Fibroblast of villous mesenchyme (primary cell): ENCODE measurements at regions not wholly inside any gene's neighbourhood (a gene's known extent, or its start where the extent isn't known, plus 50 kb on each side); places are given as distances from the start of the nearest gene placed in this dataset.

ENCODE experiments used
- DNase-seq: peaks from one replicate; pipeline ENCODE4 v3.0.0-alpha.2; 2010; ENCODE audit warnings: low read depth
- H3K4me3 ChIP-seq: 2 replicates; pipeline ENCODE4 v1.5.1; 2011; ENCODE audit warnings: low read depth, mild to moderate bottlenecking, low read length
- CTCF ChIP-seq: IDR thresholded peaks from 2 replicates; pipeline ENCODE4 v1.5.1; 2012; ENCODE audit warnings: low read depth, mild to moderate bottlenecking, low read length; ENCODE audit not compliant: insufficient read depth

DNA sequence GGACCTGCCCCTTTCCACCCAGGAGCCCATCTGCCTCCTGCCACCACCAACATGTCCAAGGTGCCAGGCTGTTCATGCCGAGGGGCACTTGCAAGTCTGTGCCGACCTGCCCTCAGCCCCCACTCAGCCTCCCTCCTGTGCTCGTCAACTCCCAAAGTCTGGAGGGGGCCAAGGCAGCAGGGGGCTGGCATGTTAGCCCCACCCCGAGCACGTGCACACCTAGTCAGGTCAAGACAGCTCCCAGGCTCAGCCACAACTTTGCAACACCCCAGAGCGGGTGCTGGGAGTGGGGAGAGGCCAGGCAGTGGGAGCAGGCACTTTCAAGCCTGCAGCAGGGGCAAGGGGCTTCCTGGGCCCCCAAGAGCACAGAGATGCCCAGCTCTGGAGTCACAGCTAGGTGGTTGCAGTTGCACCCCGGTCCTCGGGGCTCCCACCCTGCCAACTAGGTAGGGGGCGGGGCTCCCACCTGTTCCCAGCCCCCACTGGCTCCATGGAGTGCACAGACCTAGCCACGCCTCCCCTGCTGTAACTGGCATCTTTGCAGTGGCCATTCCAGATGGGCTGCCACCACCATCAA, 272.5 kb downstream of the CETN3 start:
- no peak overlapping the region for H3K4me3 ChIP-seq
- DNase-seq: no peak
- TF ChIP-seq CTCF: no peak

- peak; percentile 15 for TF ChIP-seq CTCF
- H3K4me3 ChIP-seq: no peak overlapping the region
- no peak for DNase-seq
Measured at GRCh38 chr5:90135779-90136378, 273.7 kb downstream of the CETN3 start.

GRCh38 chr5:90134892-90135291, 274.7 kb downstream of the CETN3 start:
- H3K4me3 ChIP-seq: no peak overlapping the region
- TF ChIP-seq CTCF: no peak
- peak; percentile 45 for DNase-seq

DNA sequence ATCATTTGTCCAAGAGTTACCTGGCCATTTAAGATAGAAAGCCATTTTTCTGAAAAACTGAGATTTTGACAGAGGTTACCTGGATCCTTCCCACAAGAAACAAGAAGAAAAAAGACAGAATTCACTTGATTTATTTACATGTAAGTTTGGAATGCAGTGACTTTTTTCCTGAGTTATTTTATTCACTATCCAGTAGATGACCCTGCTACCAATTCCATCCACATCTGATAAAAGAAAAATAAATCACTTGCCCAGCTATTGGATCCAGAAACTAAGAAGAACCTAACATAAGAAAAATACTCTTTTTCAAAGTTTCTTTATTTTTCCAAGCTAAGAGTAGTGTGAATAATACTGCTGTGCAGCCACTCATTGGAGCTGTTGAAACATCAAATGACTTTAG, 275.2 kb downstream of the CETN3 start:
- DNase-seq: no peak

GRCh38 chr5:90133941-90134340, 275.6 kb downstream of the CETN3 start:
- no peak overlapping the region for H3K4me3 ChIP-seq
- TF ChIP-seq CTCF: no peak
- DNase-seq: no peak

More for the DNA sequence above, 275.2 kb downstream of the CETN3 start:
- H3K4me3 ChIP-seq: no peak overlapping the region
- TF ChIP-seq CTCF: no peak

DNA sequence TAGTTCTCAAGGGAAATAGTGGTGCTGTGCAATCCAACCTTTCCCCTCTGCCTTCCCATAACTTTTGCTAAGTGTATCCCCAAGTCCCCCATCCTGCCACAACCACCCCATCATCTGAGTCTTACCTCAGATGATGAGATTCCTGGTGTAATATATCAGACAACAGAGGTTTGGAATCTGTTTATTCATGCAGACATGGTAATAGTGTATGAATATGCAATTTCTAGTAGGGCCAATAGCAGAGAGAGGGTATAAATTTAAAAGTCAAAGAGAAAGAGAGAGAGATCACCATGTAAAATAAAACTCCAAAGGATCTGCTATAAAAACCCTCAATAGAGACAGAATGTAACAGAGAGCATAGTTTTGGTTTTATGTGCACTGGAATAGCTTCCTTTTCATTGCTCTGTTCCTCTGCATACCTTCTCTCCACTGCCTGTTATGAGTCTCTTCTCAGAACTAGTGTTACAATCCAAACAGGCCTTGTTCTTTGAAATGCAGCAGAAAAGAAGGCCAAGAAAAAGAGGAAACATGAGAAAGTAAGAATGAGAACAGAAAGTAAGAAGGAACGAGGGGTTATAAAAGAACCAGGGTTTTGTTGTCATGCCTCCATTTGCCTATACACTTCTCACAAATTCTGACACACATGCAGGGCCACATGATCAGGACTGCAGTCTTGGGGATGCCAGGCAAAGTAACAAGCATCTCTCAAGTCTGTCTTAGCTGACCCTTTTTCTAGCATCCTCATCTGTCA, 278.0 kb downstream of the CETN3 start:
- TF ChIP-seq CTCF: no peak
- DNase-seq: peak; percentile 11
- no peak overlapping the region for H3K4me3 ChIP-seq
